ENCODE measurements at regions not wholly inside any gene's neighbourhood (a gene's known extent, or its start where the extent isn't known, plus 50 kb on each side); places are given as distances from the start of the nearest gene placed in this dataset.

GRCh38 chr2:120546048-120546864, 189.4 kb upstream of the GLI2 start:
- Histone ChIP-seq H3K27ac (ENCODE audit: insufficient read depth, low read length) (peak overlapping the region; percentile 36), H3K4me2 (ENCODE audit: extremely low read depth, insufficient read depth, low read length) (peak overlapping the region; percentile 80), H2AFZ (ENCODE audit: low read length) (no peak overlapping the region), H3K4me1 (ENCODE audit: control insufficient read depth, extremely low read depth, insufficient read depth, low read length) (peaks cover 11% of the 10 kb centered on the region), H3K4me3 (replicated peaks in 1 of 4; ENCODE audit: control extremely low read depth in 1 of 4, insufficient read depth in 1 of 4, low read depth in 3 of 4, low read length in 4 of 4) (peak overlapping the region in 1 of 4 experiments; percentile 10), H3K36me3 (ENCODE audit: control insufficient read depth, insufficient read depth, low read length) (no peaks in the 10 kb centered on the region), H3K27me3 (ENCODE audit: control insufficient read depth, insufficient read depth, low read length) (peaks cover 15% of the 10 kb centered on the region), H3K9me3 (ENCODE audit: control insufficient read depth, insufficient read depth, low read depth, low read length) (no peaks in the 10 kb centered on the region), H3K9ac (ENCODE audit: insufficient read depth, low read length) (no peak overlapping the region), H4K20me1 (ENCODE audit: control insufficient read depth, extremely low read depth, insufficient read depth, low read length) (no peaks in the 10 kb centered on the region), H3K79me2 (ENCODE audit: control insufficient read depth, insufficient read depth, low read length) (no peaks in the 10 kb centered on the region)
- TF ChIP-seq CTCF (conservative IDR thresholded peaks at IDR 0.05 in 1 of 2, IDR thresholded peaks at IDR 0.05 in 1 of 2; ENCODE audit: low read depth in 1 of 2, low read length in 2 of 2) (no peak), EZH2 (IDR thresholded peaks at IDR 0.05; ENCODE audit: low read length, missing control alignments) (peak; percentile 29)
- peak; percentile 85 to 98 for DNase-seq (ENCODE audit: low read depth in 2 of 2)

DNA sequence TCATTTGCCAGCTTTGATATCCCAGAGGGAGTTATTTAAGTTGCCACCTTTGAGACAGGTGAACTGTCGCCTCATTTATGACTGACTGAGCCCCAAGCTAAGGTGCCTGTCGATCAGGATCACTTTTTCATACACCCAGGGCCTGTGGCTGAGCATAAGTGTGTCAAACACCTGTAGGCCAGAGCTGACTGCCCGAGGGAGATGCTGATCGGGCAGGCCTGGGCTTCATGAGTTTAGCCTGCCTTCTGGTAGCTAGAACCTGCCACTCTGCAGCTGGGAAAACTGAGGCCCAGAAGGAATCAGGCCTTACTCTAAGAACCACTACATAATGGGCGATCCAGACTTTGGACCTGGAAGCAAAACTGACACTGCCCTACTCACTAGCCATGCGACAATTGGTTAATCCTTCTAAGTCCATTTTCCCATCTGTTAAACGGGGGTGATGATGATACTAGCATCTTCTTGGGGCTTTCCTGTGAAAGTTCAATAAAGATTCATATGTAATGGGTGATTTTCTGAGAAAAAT, 188.7 kb upstream of the GLI2 start:
- DNase-seq (ENCODE audit: low read depth in 2 of 2), result no peak
- Histone ChIP-seq H3K27me3 (ENCODE audit: control insufficient read depth, insufficient read depth, low read length) (peaks cover 18% of the 10 kb centered on the region), H3K4me1 (ENCODE audit: control insufficient read depth, extremely low read depth, insufficient read depth, low read length) (peaks cover 11% of the 10 kb centered on the region), H3K36me3 (ENCODE audit: control insufficient read depth, insufficient read depth, low read length) (no peaks in the 10 kb centered on the region), H3K4me3 (replicated peaks in 1 of 4; ENCODE audit: control extremely low read depth in 1 of 4, insufficient read depth in 1 of 4, low read depth in 3 of 4, low read length in 4 of 4) (no peak overlapping the region), H3K9me3 (ENCODE audit: control insufficient read depth, insufficient read depth, low read depth, low read length) (no peaks in the 10 kb centered on the region), H3K79me2 (ENCODE audit: control insufficient read depth, insufficient read depth, low read length) (no peaks in the 10 kb centered on the region), H2AFZ (ENCODE audit: low read length) (no peak overlapping the region), H3K27ac (ENCODE audit: insufficient read depth, low read length) (peak overlapping the region; percentile 36), H4K20me1 (ENCODE audit: control insufficient read depth, extremely low read depth, insufficient read depth, low read length) (no peaks in the 10 kb centered on the region), H3K4me2 (ENCODE audit: extremely low read depth, insufficient read depth, low read length) (peak overlapping the region; percentile 80), H3K9ac (ENCODE audit: insufficient read depth, low read length) (no peak overlapping the region)
- no peak for TF ChIP-seq CTCF (conservative IDR thresholded peaks at IDR 0.05 in 1 of 2, IDR thresholded peaks at IDR 0.05 in 1 of 2; ENCODE audit: low read depth in 1 of 2, low read length in 2 of 2)
- TF ChIP-seq EZH2 (IDR thresholded peaks at IDR 0.05; ENCODE audit: low read length, missing control alignments), result no peak

- H3K4me1 ChIP-seq (ENCODE audit: control insufficient read depth, extremely low read depth, insufficient read depth, low read length), result peaks cover 11% of the 10 kb centered on the region
- no peak overlapping the region for H2AFZ ChIP-seq (ENCODE audit: low read length)
Observed at GRCh38 chr2:120547662-120548061, 188.0 kb upstream of the GLI2 start.

More at GRCh38 chr2:120547662-120548061, 188.0 kb upstream of the GLI2 start:
- no peak for DNase-seq (ENCODE audit: low read depth in 2 of 2)
- peaks cover 22% of the 10 kb centered on the region for H3K27me3 ChIP-seq (ENCODE audit: control insufficient read depth, insufficient read depth, low read length)
- no peak overlapping the region for H3K9ac ChIP-seq (ENCODE audit: insufficient read depth, low read length)
- H3K79me2 ChIP-seq (ENCODE audit: control insufficient read depth, insufficient read depth, low read length), result no peaks in the 10 kb centered on the region
- H3K36me3 ChIP-seq (ENCODE audit: control insufficient read depth, insufficient read depth, low read length), result no peaks in the 10 kb centered on the region
- H3K4me3 ChIP-seq (replicated peaks in 1 of 4; ENCODE audit: control extremely low read depth in 1 of 4, insufficient read depth in 1 of 4, low read depth in 3 of 4, low read length in 4 of 4), result no peak overlapping the region
- TF ChIP-seq EZH2 (IDR thresholded peaks at IDR 0.05; ENCODE audit: low read length, missing control alignments), result no peak
- no peak for TF ChIP-seq CTCF (conservative IDR thresholded peaks at IDR 0.05 in 1 of 2, IDR thresholded peaks at IDR 0.05 in 1 of 2; ENCODE audit: low read depth in 1 of 2, low read length in 2 of 2)
- no peaks in the 10 kb centered on the region for H3K9me3 ChIP-seq (ENCODE audit: control insufficient read depth, insufficient read depth, low read depth, low read length)
- no peak overlapping the region for H3K27ac ChIP-seq (ENCODE audit: insufficient read depth, low read length)
- no peak overlapping the region for H3K4me2 ChIP-seq (ENCODE audit: extremely low read depth, insufficient read depth, low read length)
- H4K20me1 ChIP-seq (ENCODE audit: control insufficient read depth, extremely low read depth, insufficient read depth, low read length), result no peaks in the 10 kb centered on the region
